ENCODE measurements at regions not wholly inside any gene's neighbourhood (a gene's known extent, or its start where the extent isn't known, plus 50 kb on each side); places are given as distances from the start of the nearest gene placed in this dataset.

DNA sequence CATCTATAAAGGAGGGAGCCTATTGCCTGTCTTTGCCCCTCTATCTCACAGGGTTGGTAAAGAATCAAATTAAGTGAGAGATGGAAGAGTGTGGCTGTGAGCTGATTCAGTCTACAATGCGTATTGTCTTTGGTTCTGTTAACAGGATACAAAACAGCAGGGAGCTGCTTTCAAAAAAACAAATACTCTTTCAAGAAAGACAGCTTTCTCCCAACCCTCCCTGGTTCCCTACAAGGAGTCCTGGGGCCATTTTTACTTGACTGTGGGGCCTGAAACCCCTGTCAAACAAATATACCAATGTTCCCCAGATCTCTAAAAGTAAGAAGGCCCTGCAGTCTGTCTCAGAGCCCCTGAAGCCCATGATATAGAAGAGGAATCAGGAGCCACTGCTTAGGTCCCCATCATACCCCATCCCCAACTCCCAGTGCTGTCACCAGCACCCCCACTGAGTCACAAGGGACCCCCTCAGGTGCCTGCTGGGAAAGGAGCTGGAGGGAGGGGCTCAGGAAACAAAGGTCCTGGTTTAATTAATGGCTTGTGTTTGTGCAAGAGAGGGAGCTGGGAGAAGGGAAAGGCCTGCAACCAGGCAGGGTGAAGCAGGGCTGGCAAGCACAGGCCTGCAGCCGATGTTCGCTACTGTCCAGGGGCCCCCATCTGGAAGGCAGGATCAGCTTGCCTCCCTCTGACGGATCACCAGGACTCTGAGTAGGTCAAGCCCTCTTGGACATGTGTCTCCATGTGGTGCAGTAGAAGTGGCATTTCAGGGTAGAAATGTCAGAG lies 182.0 kb upstream of the GHITM start:
- 73% methylated on average over 4 of the region's 4 CpGs; no CpG with 5 or more reads in 1 of the 2 experiments for WGBS, 2 experiments (ENCODE audit: extremely low coverage in 1 of 2, insufficient coverage in 1 of 2, insufficient read length in 1 of 2, insufficient replicate concordance in 2 of 2, low coverage in 1 of 2, low lambda C conversion rate in 2 of 2, missing lambda C conversion rate in 1 of 2)

More for the DNA sequence above, 182.0 kb upstream of the GHITM start:
- H3K9me3 ChIP-seq (ENCODE audit: insufficient read depth in 2 of 2, low read depth in 1 of 2, low read length in 1 of 2), result no peaks in the 10 kb centered on the region
- no peak overlapping the region for H2BK12ac ChIP-seq (ENCODE audit: low read depth, low read length)
- no peak overlapping the region for H3K27ac ChIP-seq (ENCODE audit: low read depth, low read length)
- no peaks in the 10 kb centered on the region for H4K20me1 ChIP-seq (replicated peaks in 1 of 2; ENCODE audit: control insufficient read depth in 1 of 2, insufficient read depth in 2 of 2, low read length in 2 of 2)
- no peak overlapping the region for H3K14ac ChIP-seq (ENCODE audit: insufficient read length)
- H2AFZ ChIP-seq (ENCODE audit: low read length), result no peak overlapping the region
- ChIA-PET CTCF (ENCODE audit: partially characterized antibody) (interaction anchor here (0.6 to 1.9 kb wide), 9 partner anchors 8 to 1156 kb away, joined by 3 to 9 read pairs (median 3); no protein-coding TSS in a partner anchor), POLR2A (ENCODE audit: partially characterized antibody) (no interaction called here)
- H3K4me3 ChIP-seq (ENCODE audit: extremely low read depth in 1 of 4, insufficient read depth in 2 of 4, low read depth in 3 of 4, low read length in 4 of 4), result no peak overlapping the region
- FAIRE-seq (no peak), DNase-seq (ENCODE audit: low read depth in 1 of 2, low spot score in 2 of 2) (no peak)
- H3K23me2 ChIP-seq (ENCODE audit: low read depth, low read length), result no peaks in the 10 kb centered on the region; the same call in 1 of the 2 replicates
- no peak overlapping the region for H4K8ac ChIP-seq (ENCODE audit: extremely low read depth, insufficient read depth, low read length)
- peak overlapping the region in 1 of 2 experiments; percentile 19; a peak in 1 of 4 replicates for H3K4me2 ChIP-seq (ENCODE audit: insufficient read depth in 1 of 2, low read depth in 2 of 2, low read length in 2 of 2)
- TF ChIP-seq SUZ12 (IDR thresholded peaks at IDR 0.05; ENCODE audit: low read length) (no peak), PHF8 (conservative IDR thresholded peaks at IDR 0.05; ENCODE audit: low read depth, low read length) (no peak), SIX5 (IDR thresholded peaks at IDR 0.05; ENCODE audit: low read depth, low read length) (no peak), NRF1 (IDR thresholded peaks at IDR 0.05; ENCODE audit: low read depth, low read length) (no peak), YY1 (IDR thresholded peaks at IDR 0.05; ENCODE audit: low read depth, low read length) (peak; percentile 77), HDAC2 (IDR thresholded peaks at IDR 0.05; ENCODE audit: borderline replicate concordance in 1 of 2, low read depth in 2 of 2, low read length in 2 of 2) (peak in 1 of 2 experiments; percentile 22; a peak in 1 of 4 replicates), GABPA (IDR thresholded peaks at IDR 0.05; ENCODE audit: borderline replicate concordance, insufficient read depth, low read length) (no peak), CTBP2 (IDR thresholded peaks at IDR 0.05; ENCODE audit: borderline replicate concordance, insufficient read depth, insufficient read length, low read length) (no peak), BACH1 (IDR thresholded peaks at IDR 0.05; ENCODE audit: low read length) (no peak), SP4 (IDR thresholded peaks at IDR 0.05; ENCODE audit: low read length) (no peak)
- no peaks in the 10 kb centered on the region for H3K36me3 ChIP-seq (ENCODE audit: control insufficient read depth in 2 of 4, insufficient read depth in 4 of 4, low read length in 3 of 4)
- no peak overlapping the region for H3K56ac ChIP-seq (replicated peaks; ENCODE audit: insufficient read length, low read depth, low read length)
- no peak overlapping the region for H2BK5ac ChIP-seq (ENCODE audit: low read depth, low read length)
- peaks cover 2 to 34% (median 15%) of the 10 kb centered on the region in 4 experiments; a peak in 6 of 7 replicates for H3K27me3 ChIP-seq (replicated peaks in 1 of 4; ENCODE audit: control insufficient read depth in 3 of 4, extremely low read depth in 1 of 4, insufficient read depth in 3 of 4, low read length in 3 of 4)
- no peak overlapping the region for H2BK20ac ChIP-seq (ENCODE audit: low read length)
- no peaks in the 10 kb centered on the region for H3K79me1 ChIP-seq (ENCODE audit: low read depth, low read length)
- no peak overlapping the region for H3K9ac ChIP-seq (replicated peaks in 1 of 4; ENCODE audit: extremely low read depth in 1 of 4, low read depth in 3 of 4, low read length in 3 of 4)
- no peak overlapping the region for H3K23ac ChIP-seq (ENCODE audit: insufficient read length)
- H3K79me2 ChIP-seq (ENCODE audit: control insufficient read depth in 1 of 2, insufficient read depth in 2 of 2, low read length in 2 of 2), result no peaks in the 10 kb centered on the region
- no peak overlapping the region for H4K91ac ChIP-seq (replicated peaks; ENCODE audit: insufficient read length, low read length)
- H3K18ac ChIP-seq (ENCODE audit: extremely low read depth, low read length), result no peak overlapping the region
- no peak overlapping the region for H2AK5ac ChIP-seq (ENCODE audit: low read depth, low read length)
- H3K4me1 ChIP-seq (replicated peaks in 1 of 4; ENCODE audit: control insufficient read depth in 3 of 4, insufficient read depth in 4 of 4, low read length in 3 of 4), result peaks cover 3 to 17% (median 8%) of the 10 kb centered on the region in 4 experiments; a peak in 5 of 7 replicates
- no peak overlapping the region for H4K5ac ChIP-seq (ENCODE audit: insufficient read length, low read depth, low read length)
- H2BK15ac ChIP-seq (ENCODE audit: low read length), result no peak overlapping the region
- no peak overlapping the region for H2BK120ac ChIP-seq (replicated peaks; ENCODE audit: low read depth, low read length)
- H3K4ac ChIP-seq (replicated peaks; ENCODE audit: insufficient read length, low read depth, low read length), result no peak overlapping the region
